HCT116 (cell line): ENCODE measurements at regions not wholly inside any gene's neighbourhood (a gene's known extent, or its start where the extent isn't known, plus 50 kb on each side); places are given as distances from the start of the nearest gene placed in this dataset.

Source experiments
- ATAC-seq: fragments of 200-7000 bp; cut with Tn5 transposase; 2 replicates; pipeline ENCODE4 v1.9.1; 2020; ENCODE audit warnings: mild to moderate bottlenecking, moderate library complexity
- BruUV-seq: library from RNA; stranded (reverse); fragments of 400-500 nt; replicated peaks from 2 replicates; lab custom pipeline; 2021; lab: Mats Ljungman, UMichigan
- CTCF ChIA-PET: fragments of 300-600 bp; sonication (Branson Sonifier 250); formaldehyde crosslinking; loops from one replicate; lab custom pipeline; 2021; ENCODE audit warnings: antibody characterized with exemption; lab: Charles Lee
- POLR2A ChIA-PET: fragments of 300-600, 350-600 bp; sonication (Branson Sonifier 250); formaldehyde crosslinking; loops from one replicate; lab custom pipeline; 2021; ENCODE audit warnings: antibody characterized with exemption; lab: Charles Lee
- RAD21 ChIA-PET, 2 experiments: fragments of 300-600 bp; sonication (Branson Sonifier 250); formaldehyde crosslinking; loops; one replicate each; lab custom pipeline; 2023; ENCODE audit warnings: low total read pairs in 2 of 2; ENCODE audit not compliant: uncharacterized antibody in 2 of 2, unreplicated experiment in 2 of 2, low non-redundant PET in 1 of 2; lab: Charles Lee
- DNase-seq: peaks from one replicate; pipeline ENCODE4 v3.0.0-alpha.2; 2010; ENCODE audit warnings: low read depth, low spot score
- H2AFZ ChIP-seq: fragments of 200-600 bp; shearing (Covaris generic), sonication (generic); 2 replicates; pipeline ENCODE4 v1.6.1; 2017; ENCODE audit warnings: low read depth, mixed run types, mixed read lengths, antibody characterized with exemption, low read length; ENCODE audit not compliant: poor library complexity, severe bottlenecking
- H3K27ac ChIP-seq: 2 replicates; pipeline ENCODE4 v1.5.1; 2012; ENCODE audit warnings: low read depth, low read length
- H3K27me3 ChIP-seq: fragments of 200-600 bp; sonication (generic); 2 replicates; pipeline ENCODE4 v1.6.1; 2016; ENCODE audit warnings: mixed run types, low read length, mixed read lengths; ENCODE audit not compliant: insufficient read depth
- H3K36me3 ChIP-seq, 2 experiments: fragments of 200-500 bp in 1 of 2; fragments of 200-600 bp in 1 of 2; sonication (Bioruptor generic) in 1 of 2; sonication (generic) in 1 of 2; 2 replicates each; pipeline versions ENCODE4 v1.5.1 to v1.6.1; 2014 to 2016; ENCODE audit warnings: low read length in 2 of 2, inconsistent platforms in 1 of 2, mixed read lengths in 1 of 2, mixed run types in 1 of 2; ENCODE audit not compliant: insufficient read depth in 2 of 2, control insufficient read depth in 1 of 2
- H3K4me1 ChIP-seq, 2 experiments: fragments of 200-600 bp in 1 of 2; sonication (generic) in 1 of 2; 2 replicates each; pipeline versions ENCODE4 v1.5.1 to v1.6.1; 2012 to 2017; ENCODE audit warnings: low read length in 2 of 2, inconsistent platforms in 1 of 2, mild to moderate bottlenecking in 1 of 2, mixed read lengths in 1 of 2, mixed run types in 1 of 2, moderate library complexity in 1 of 2; ENCODE audit not compliant: insufficient read depth in 2 of 2, control insufficient read depth in 1 of 2
- H3K4me2 ChIP-seq: fragments of 200-600 bp; sonication (generic); 2 replicates; pipeline ENCODE4 v1.6.1; 2017; ENCODE audit warnings: mixed run types, low read length, mixed read lengths
- H3K4me3 ChIP-seq, 2 experiments: fragments of 200-600 bp in 1 of 2; sonication (generic) in 1 of 2; replicated peaks in 1 of 2; 2 replicates each; pipeline ENCODE4 v1.5.1; 2011 to 2016; ENCODE audit warnings: low read length in 2 of 2, control low read depth in 1 of 2, low read depth in 1 of 2, mild to moderate bottlenecking in 1 of 2, mixed read lengths in 1 of 2, mixed run types in 1 of 2
- H3K79me2 ChIP-seq: fragments of 200-600 bp; sonication (generic); 2 replicates; pipeline ENCODE4 v1.6.1; 2017; ENCODE audit warnings: mild to moderate bottlenecking, mixed run types, low read length, moderate library complexity, mixed read lengths; ENCODE audit not compliant: insufficient read depth
- H3K9ac ChIP-seq: fragments of 200-600 bp; sonication (generic); 2 replicates; pipeline ENCODE4 v1.6.1; 2016; ENCODE audit warnings: low read length, mixed read lengths
- H3K9me2 ChIP-seq: fragments of 200-600 bp; sonication (generic), shearing (Covaris generic); 2 replicates; pipeline ENCODE4 v1.6.1; 2017; ENCODE audit warnings: mixed run types, mild to moderate bottlenecking, moderate library complexity; ENCODE audit not compliant: insufficient read depth
- H3K9me3 ChIP-seq, 2 experiments: fragments of 200-500 bp in 1 of 2; fragments of 200-600 bp in 1 of 2; sonication (Bioruptor generic) in 1 of 2; sonication (generic) in 1 of 2; 2 replicates each; pipeline ENCODE4 v1.6.1; 2014 to 2017; ENCODE audit warnings: low read length in 2 of 2, mixed read lengths in 2 of 2, inconsistent platforms in 1 of 2, low read depth in 1 of 2, mild to moderate bottlenecking in 1 of 2, mixed run types in 1 of 2, moderate library complexity in 1 of 2; ENCODE audit not compliant: control insufficient read depth in 1 of 2, insufficient read depth in 1 of 2
- H4K20me1 ChIP-seq: fragments of 200-600 bp; sonication (generic), shearing (Covaris generic); 2 replicates; pipeline ENCODE4 v1.6.1; 2017; ENCODE audit warnings: mixed run types, mild to moderate bottlenecking, moderate library complexity; ENCODE audit not compliant: insufficient read depth
- CBX3 ChIP-seq: IDR thresholded peaks from 2 replicates; pipeline ENCODE4 v1.6.1; 2012; ENCODE audit warnings: low read depth
- CEBPB ChIP-seq: IDR thresholded peaks from 2 replicates; pipeline ENCODE4 v1.6.1; 2012; ENCODE audit warnings: low read depth
- EGR1 ChIP-seq: IDR thresholded peaks from 2 replicates; pipeline ENCODE4 v1.6.1; 2012; ENCODE audit warnings: low read depth
- ELF1 ChIP-seq: IDR thresholded peaks from 2 replicates; pipeline ENCODE4 v1.6.1; 2012; ENCODE audit warnings: low read depth, borderline replicate concordance
- EZH2 ChIP-seq: fragments of 200-600 bp; sonication (generic); IDR thresholded peaks from 2 replicates; pipeline ENCODE4 v1.6.1; 2017; ENCODE audit warnings: antibody characterized with exemption, mixed run types
- FOSL1 ChIP-seq: IDR thresholded peaks from 2 replicates; pipeline ENCODE4 v1.6.1; 2012; ENCODE audit warnings: low read depth
- POLR2A ChIP-seq: IDR thresholded peaks from 2 replicates; pipeline ENCODE4 v1.7.0; 2011; ENCODE audit warnings: borderline replicate concordance; ENCODE audit not compliant: insufficient read depth, insufficient read length; ENCODE audit errors: extremely low read depth
- POLR2AphosphoS5 ChIP-seq: IDR thresholded peaks from 2 replicates; pipeline ENCODE4 v1.6.1; 2011; ENCODE audit warnings: mild to moderate bottlenecking, low read depth, low read length, moderate library complexity
- SIN3A ChIP-seq: IDR thresholded peaks from 2 replicates; pipeline ENCODE4 v1.6.1; 2012; ENCODE audit warnings: low read depth
- SRF ChIP-seq: IDR thresholded peaks from 2 replicates; pipeline ENCODE4 v1.6.1; 2012; ENCODE audit warnings: low read depth
- TCF7L2 ChIP-seq: IDR thresholded peaks from 2 replicates; pipeline ENCODE4 v1.7.0; 2011; ENCODE audit warnings: borderline replicate concordance, inconsistent platforms; ENCODE audit not compliant: insufficient read depth, insufficient read length; ENCODE audit errors: extremely low read depth
- YY1 ChIP-seq: IDR thresholded peaks from 2 replicates; pipeline ENCODE4 v1.6.1; 2011; ENCODE audit warnings: low read length, low read depth, moderate library complexity, mild to moderate bottlenecking; ENCODE audit not compliant: insufficient replicate concordance; ENCODE audit errors: extremely low read depth
- intact Hi-C: fragments of 100-400 bp; cut with micrococcal nuclease; formaldehyde crosslinking; loops from 2 replicates; pipeline ENCODE4 v1.10.0; 2022
- TF ChIP-seq, protein P1 (sequence below): IDR thresholded peaks from 2 replicates; pipeline ENCODE4 v1.6.1; 2012; ENCODE audit warnings: low read depth
- TF ChIP-seq, protein P2 (sequence below): IDR thresholded peaks from 2 replicates; pipeline ENCODE4 v1.6.1; 2011; ENCODE audit warnings: mild to moderate bottlenecking, low read length, moderate library complexity; ENCODE audit not compliant: insufficient replicate concordance; ENCODE audit errors: extremely low read depth

DNA sequence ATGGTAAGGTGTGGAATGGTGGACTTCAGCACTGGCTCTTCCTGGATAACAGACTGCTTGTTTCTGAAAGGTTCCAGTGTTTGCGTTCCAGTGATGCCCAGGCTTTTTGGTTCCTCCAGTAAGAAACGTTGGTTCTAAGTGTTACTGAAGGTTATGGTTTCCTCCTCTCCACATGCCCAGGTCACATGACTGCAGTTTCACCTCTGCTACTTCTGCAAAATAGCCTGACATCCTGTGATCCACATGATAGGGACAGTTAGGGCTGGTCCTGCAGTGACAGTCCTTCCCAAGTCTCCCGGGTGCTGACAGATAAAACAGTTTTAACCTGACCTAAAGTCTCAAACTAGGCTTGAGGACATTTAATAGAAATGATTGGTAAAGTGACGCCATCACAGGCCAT lies 132.2 kb upstream of the CST7 start:
- Histone ChIP-seq H3K9ac (no peak overlapping the region), H3K9me2 (no peaks in the 10 kb centered on the region), H3K27ac (no peak overlapping the region), H3K27me3 (peaks cover 56% of the 10 kb centered on the region), H2AFZ (no peak overlapping the region), H3K79me2 (no peaks in the 10 kb centered on the region), H3K9me3 (0 out of 4 replicates have a peak, but pooled peaks cover 0 to 4% of the 10 kb centered on the region in 2 experiments), H3K4me3 (no peak overlapping the region), H3K36me3 (no peaks in the 10 kb centered on the region), H3K4me1 (no peaks in the 10 kb centered on the region), H4K20me1 (no peaks in the 10 kb centered on the region), H3K4me2 (no peak overlapping the region)
- no TSS peak for BruUV-seq
- DNase-seq (no peak), ATAC-seq (no peak)
- no peak for TF ChIP-seq POLR2A
- no peak for TF ChIP-seq CEBPB
- no peak for TF ChIP-seq POLR2AphosphoS5
- TF ChIP-seq SRF = no peak
- no peak for TF ChIP-seq EGR1
- no peak for TF ChIP-seq EZH2
- TF ChIP-seq FOSL1 = no peak
- no peak for TF ChIP-seq SIN3A
- TF ChIP-seq ELF1 = no peak
- TF ChIP-seq TCF7L2 = no peak
- no peak for TF ChIP-seq CBX3
- TF ChIP-seq YY1 = no peak
- TF ChIP-seq, protein P1, sequence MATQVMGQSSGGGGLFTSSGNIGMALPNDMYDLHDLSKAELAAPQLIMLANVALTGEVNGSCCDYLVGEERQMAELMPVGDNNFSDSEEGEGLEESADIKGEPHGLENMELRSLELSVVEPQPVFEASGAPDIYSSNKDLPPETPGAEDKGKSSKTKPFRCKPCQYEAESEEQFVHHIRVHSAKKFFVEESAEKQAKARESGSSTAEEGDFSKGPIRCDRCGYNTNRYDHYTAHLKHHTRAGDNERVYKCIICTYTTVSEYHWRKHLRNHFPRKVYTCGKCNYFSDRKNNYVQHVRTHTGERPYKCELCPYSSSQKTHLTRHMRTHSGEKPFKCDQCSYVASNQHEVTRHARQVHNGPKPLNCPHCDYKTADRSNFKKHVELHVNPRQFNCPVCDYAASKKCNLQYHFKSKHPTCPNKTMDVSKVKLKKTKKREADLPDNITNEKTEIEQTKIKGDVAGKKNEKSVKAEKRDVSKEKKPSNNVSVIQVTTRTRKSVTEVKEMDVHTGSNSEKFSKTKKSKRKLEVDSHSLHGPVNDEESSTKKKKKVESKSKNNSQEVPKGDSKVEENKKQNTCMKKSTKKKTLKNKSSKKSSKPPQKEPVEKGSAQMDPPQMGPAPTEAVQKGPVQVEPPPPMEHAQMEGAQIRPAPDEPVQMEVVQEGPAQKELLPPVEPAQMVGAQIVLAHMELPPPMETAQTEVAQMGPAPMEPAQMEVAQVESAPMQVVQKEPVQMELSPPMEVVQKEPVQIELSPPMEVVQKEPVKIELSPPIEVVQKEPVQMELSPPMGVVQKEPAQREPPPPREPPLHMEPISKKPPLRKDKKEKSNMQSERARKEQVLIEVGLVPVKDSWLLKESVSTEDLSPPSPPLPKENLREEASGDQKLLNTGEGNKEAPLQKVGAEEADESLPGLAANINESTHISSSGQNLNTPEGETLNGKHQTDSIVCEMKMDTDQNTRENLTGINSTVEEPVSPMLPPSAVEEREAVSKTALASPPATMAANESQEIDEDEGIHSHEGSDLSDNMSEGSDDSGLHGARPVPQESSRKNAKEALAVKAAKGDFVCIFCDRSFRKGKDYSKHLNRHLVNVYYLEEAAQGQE = no peak
- TF ChIP-seq, protein P2, sequence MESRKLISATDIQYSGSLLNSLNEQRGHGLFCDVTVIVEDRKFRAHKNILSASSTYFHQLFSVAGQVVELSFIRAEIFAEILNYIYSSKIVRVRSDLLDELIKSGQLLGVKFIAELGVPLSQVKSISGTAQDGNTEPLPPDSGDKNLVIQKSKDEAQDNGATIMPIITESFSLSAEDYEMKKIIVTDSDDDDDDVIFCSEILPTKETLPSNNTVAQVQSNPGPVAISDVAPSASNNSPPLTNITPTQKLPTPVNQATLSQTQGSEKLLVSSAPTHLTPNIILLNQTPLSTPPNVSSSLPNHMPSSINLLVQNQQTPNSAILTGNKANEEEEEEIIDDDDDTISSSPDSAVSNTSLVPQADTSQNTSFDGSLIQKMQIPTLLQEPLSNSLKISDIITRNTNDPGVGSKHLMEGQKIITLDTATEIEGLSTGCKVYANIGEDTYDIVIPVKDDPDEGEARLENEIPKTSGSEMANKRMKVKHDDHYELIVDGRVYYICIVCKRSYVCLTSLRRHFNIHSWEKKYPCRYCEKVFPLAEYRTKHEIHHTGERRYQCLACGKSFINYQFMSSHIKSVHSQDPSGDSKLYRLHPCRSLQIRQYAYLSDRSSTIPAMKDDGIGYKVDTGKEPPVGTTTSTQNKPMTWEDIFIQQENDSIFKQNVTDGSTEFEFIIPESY = no peak
- ChIA-PET RAD21 (no interaction called here), CTCF (no interaction called here), POLR2A (no interaction called here)
- intact Hi-C loops = no loop called here
